B cell (primary cell): ENCODE measurements at regions not wholly inside any gene's neighbourhood (a gene's known extent, or its start where the extent isn't known, plus 50 kb on each side); places are given as distances from the start of the nearest gene placed in this dataset.

ENCODE experiments used
- ATAC-seq: fragments of 200-7000 bp; cut with Tn5 transposase; one replicate; pipeline ENCODE4 v1.10.0; 2021; ENCODE audit warnings: low read depth, mild to moderate bottlenecking, moderate number of reproducible peaks, moderate library complexity
- CTCF ChIA-PET: fragments of 350-600 bp; sonication (Branson Sonifier 250); formaldehyde crosslinking; loops from one replicate; lab custom pipeline; 2021; ENCODE audit warnings: antibody characterized with exemption, inconsistent platforms; lab: Charles Lee
- POLR2A ChIA-PET: fragments of 350-600 bp; sonication (Branson Sonifier 250); formaldehyde crosslinking; loops from one replicate; lab custom pipeline; 2021; ENCODE audit warnings: antibody characterized with exemption; lab: Charles Lee
- DNase-seq: peaks from one replicate; pipeline ENCODE4 v3.0.0; 2013
- H2AFZ ChIP-seq: 2 replicates; pipeline ENCODE4 v1.6.1; 2012; ENCODE audit warnings: mild to moderate bottlenecking, low read depth, low read length; ENCODE audit not compliant: insufficient read depth, poor library complexity, severe bottlenecking
- H3K27ac ChIP-seq, 2 donors: 1 replicate in 1 of 2; 2 replicates in 1 of 2; pipeline ENCODE4 v1.5.1; 2012 to 2013; ENCODE audit warnings: low read length in 2 of 2, mild to moderate bottlenecking in 2 of 2, moderate library complexity in 1 of 2
- H3K27me3 ChIP-seq, 4 experiments: fragments of 200-600 bp in 1 of 4; sonication (generic) in 1 of 4; replicated peaks in 1 of 4; 1 replicate in 2 of 4; 2 replicates in 2 of 4; pipeline versions ENCODE4 v1.6.1 to v1.7.0; 2013 to 2016; ENCODE audit warnings: low read length in 3 of 4, mild to moderate bottlenecking in 2 of 4, mixed read lengths in 1 of 4, moderate library complexity in 1 of 4; ENCODE audit not compliant: insufficient read depth in 4 of 4, control insufficient read depth in 3 of 4; ENCODE audit errors: control extremely low read depth in 1 of 4
- H3K36me3 ChIP-seq, 2 experiments: replicated peaks in 1 of 2; 1 replicate in 1 of 2; 2 replicates in 1 of 2; pipeline versions ENCODE4 v1.6.1 to v1.7.1; 2013; ENCODE audit warnings: low read length in 1 of 2; ENCODE audit not compliant: insufficient read depth in 2 of 2, control insufficient read depth in 1 of 2; ENCODE audit errors: control extremely low read depth in 1 of 2, extremely low read depth in 1 of 2
- H3K4me1 ChIP-seq, 2 donors: fragments of 200-600 bp in 1 of 2; sonication (generic) in 1 of 2; 1 replicate in 1 of 2; 2 replicates in 1 of 2; pipeline versions ENCODE4 v1.5.1 to v1.6.1; 2013 to 2017; ENCODE audit warnings: low read length in 2 of 2; ENCODE audit not compliant: control insufficient read depth in 2 of 2, insufficient read depth in 2 of 2
- H3K4me2 ChIP-seq: replicated peaks from 2 replicates; pipeline ENCODE3; 2012; ENCODE audit warnings: mild to moderate bottlenecking, low read depth, low read length; ENCODE audit not compliant: poor library complexity, severe bottlenecking
- H3K4me3 ChIP-seq, 5 experiments: fragments of 200-600 bp in 1 of 5; sonication (generic) in 1 of 5; 1 replicate in 3 of 5; 2 replicates in 2 of 5; pipeline versions ENCODE4 v1.5.1 to v1.7.0; 2011 to 2016; ENCODE audit warnings: low read length in 4 of 5, mild to moderate bottlenecking in 4 of 5, low read depth in 2 of 5, control low read depth in 1 of 5, moderate library complexity in 1 of 5; ENCODE audit not compliant: insufficient read depth in 1 of 5; ENCODE audit errors: control extremely low read depth in 1 of 5, extremely low read depth in 1 of 5
- H3K79me2 ChIP-seq: fragments of 200-600 bp; sonication (generic); one replicate; pipeline ENCODE4 v1.6.0; 2016; ENCODE audit warnings: low read length; ENCODE audit not compliant: control insufficient read depth, insufficient read depth
- H3K9ac ChIP-seq: fragments of 200-600 bp; sonication (generic); 2 replicates; pipeline ENCODE4 v1.6.1; 2017; ENCODE audit warnings: mild to moderate bottlenecking, low read length, moderate library complexity
- H3K9me3 ChIP-seq, 3 donors: one replicate each; pipeline versions ENCODE4 v1.6.1 to v1.7.1; 2013; ENCODE audit warnings: low read length in 2 of 3; ENCODE audit not compliant: control insufficient read depth in 2 of 3, insufficient read depth in 1 of 3; ENCODE audit errors: control extremely low read depth in 1 of 3
- H4K20me1 ChIP-seq: 2 replicates; pipeline ENCODE4 v1.6.0; 2012; ENCODE audit warnings: mild to moderate bottlenecking, low read length; ENCODE audit not compliant: insufficient read depth, control insufficient read depth, poor library complexity, severe bottlenecking
- H3K27ac Mint-ChIP-seq: one replicate; pipeline ENCODE4 v1.8.0; 2021; ENCODE audit warnings: mixed read lengths
- H3K27me3 Mint-ChIP-seq: one replicate; pipeline ENCODE4 v1.8.0; 2021; ENCODE audit warnings: mixed read lengths
- H3K4me1 Mint-ChIP-seq: one replicate; pipeline ENCODE4 v1.8.0; 2021; ENCODE audit warnings: mixed read lengths
- H3K4me3 Mint-ChIP-seq: one replicate; pipeline ENCODE4 v1.8.0; 2021; ENCODE audit warnings: mixed read lengths
- H3K9me3 Mint-ChIP-seq: one replicate; pipeline ENCODE4 v1.8.0; 2022; ENCODE audit warnings: mixed read lengths; ENCODE audit not compliant: insufficient read depth
- EZH2 ChIP-seq: IDR thresholded peaks from 2 replicates; pipeline ENCODE4 v1.6.1; 2012; ENCODE audit warnings: borderline replicate concordance, low read depth, mild to moderate bottlenecking, moderate library complexity, low read length; ENCODE audit not compliant: insufficient read depth, poor library complexity, severe bottlenecking
- WGBS: methylation state at CpG from one replicate; pipeline ENCODE4 v1.1.5; 2013; ENCODE audit warnings: missing lambda C conversion rate; ENCODE audit not compliant: insufficient coverage; 5-methylcytosine and 5-hydroxymethylcytosine counted together
- intact Hi-C: fragments of 100-400 bp; cut with micrococcal nuclease; formaldehyde crosslinking; loops from one replicate; pipeline ENCODE4 v1.10.0; 2022
- TF ChIP-seq, protein P1 (sequence below): fragments of 200-600 bp; IDR thresholded peaks from one replicate; pipeline ENCODE4 v1.8.0; 2022; ENCODE audit warnings: antibody characterized with exemption, mild to moderate bottlenecking

GRCh38 chr9:14467675-14468374 is 153.9 kb upstream of the NFIB start:
- ChIA-PET CTCF (no interaction called here), POLR2A (no interaction called here)
- no peak overlapping the region for H3K4me3 Mint-ChIP-seq
- H3K4me2 ChIP-seq = no peak overlapping the region
- H3K27ac Mint-ChIP-seq = no peak overlapping the region
- no CpG with 5 or more reads among the region's 3 CpGs for WGBS
- H3K9ac ChIP-seq = no peak overlapping the region
- intact Hi-C loops = loop anchor here (5.0 kb wide), 1 partner anchor 299 kb away; no protein-coding TSS in a partner anchor
- DNase-seq (no peak), ATAC-seq (no peak)
- no peak overlapping the region for H3K27ac ChIP-seq
- no peaks in the 10 kb centered on the region for H3K27me3 ChIP-seq
- H3K9me3 Mint-ChIP-seq = no peaks in the 10 kb centered on the region
- H2AFZ ChIP-seq = no peak overlapping the region
- no peaks in the 10 kb centered on the region for H3K36me3 ChIP-seq
- no peaks in the 10 kb centered on the region for H3K9me3 ChIP-seq
- no peaks in the 10 kb centered on the region for H3K79me2 ChIP-seq
- no peak overlapping the region for H3K4me3 ChIP-seq
- no peaks in the 10 kb centered on the region for H3K4me1 ChIP-seq
- peaks cover 19% of the 10 kb centered on the region for H3K27me3 Mint-ChIP-seq
- no peaks in the 10 kb centered on the region for H3K4me1 Mint-ChIP-seq
- no peak for TF ChIP-seq EZH2
- TF ChIP-seq, protein P1, sequence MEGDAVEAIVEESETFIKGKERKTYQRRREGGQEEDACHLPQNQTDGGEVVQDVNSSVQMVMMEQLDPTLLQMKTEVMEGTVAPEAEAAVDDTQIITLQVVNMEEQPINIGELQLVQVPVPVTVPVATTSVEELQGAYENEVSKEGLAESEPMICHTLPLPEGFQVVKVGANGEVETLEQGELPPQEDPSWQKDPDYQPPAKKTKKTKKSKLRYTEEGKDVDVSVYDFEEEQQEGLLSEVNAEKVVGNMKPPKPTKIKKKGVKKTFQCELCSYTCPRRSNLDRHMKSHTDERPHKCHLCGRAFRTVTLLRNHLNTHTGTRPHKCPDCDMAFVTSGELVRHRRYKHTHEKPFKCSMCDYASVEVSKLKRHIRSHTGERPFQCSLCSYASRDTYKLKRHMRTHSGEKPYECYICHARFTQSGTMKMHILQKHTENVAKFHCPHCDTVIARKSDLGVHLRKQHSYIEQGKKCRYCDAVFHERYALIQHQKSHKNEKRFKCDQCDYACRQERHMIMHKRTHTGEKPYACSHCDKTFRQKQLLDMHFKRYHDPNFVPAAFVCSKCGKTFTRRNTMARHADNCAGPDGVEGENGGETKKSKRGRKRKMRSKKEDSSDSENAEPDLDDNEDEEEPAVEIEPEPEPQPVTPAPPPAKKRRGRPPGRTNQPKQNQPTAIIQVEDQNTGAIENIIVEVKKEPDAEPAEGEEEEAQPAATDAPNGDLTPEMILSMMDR = no peak
- H4K20me1 ChIP-seq = no peaks in the 10 kb centered on the region

- ChIA-PET POLR2A (no interaction called here), CTCF (no interaction called here)
- H3K4me3 ChIP-seq = no peak overlapping the region
- no peaks in the 10 kb centered on the region for H3K4me1 ChIP-seq
- no peak overlapping the region for H2AFZ ChIP-seq
- DNase-seq (no peak), ATAC-seq (no peak)
- Mint-ChIP-seq H3K9me3 (no peaks in the 10 kb centered on the region), H3K27me3 (peaks cover 16% of the 10 kb centered on the region), H3K4me1 (no peaks in the 10 kb centered on the region), H3K4me3 (no peak overlapping the region), H3K27ac (no peak overlapping the region)
- no peaks in the 10 kb centered on the region for H3K36me3 ChIP-seq
- intact Hi-C loops = loop anchor here (5.0 kb wide), 1 partner anchor 300 kb away; no protein-coding TSS in a partner anchor
- no peaks in the 10 kb centered on the region for H3K79me2 ChIP-seq
- H4K20me1 ChIP-seq = no peaks in the 10 kb centered on the region
- no peak for TF ChIP-seq EZH2
- TF ChIP-seq, protein P1 = no peak
- no peak overlapping the region for H3K4me2 ChIP-seq
- H3K27ac ChIP-seq = no peak overlapping the region
- H3K9me3 ChIP-seq = no peaks in the 10 kb centered on the region
- H3K27me3 ChIP-seq = no peaks in the 10 kb centered on the region
- H3K9ac ChIP-seq = no peak overlapping the region
- 89% methylated on average over 4 of the region's 4 CpGs for WGBS
These were observed 152.9 kb upstream of the NFIB start for GRCh38 chr9:14466828-14467227.
